ENCODE measurements at regions not wholly inside any gene's neighbourhood (a gene's known extent, or its start where the extent isn't known, plus 50 kb on each side); places are given as distances from the start of the nearest gene placed in this dataset.
A peak's percentile ranks its signal among the peaks of the same experiment; 100 is the strongest.

DNA sequence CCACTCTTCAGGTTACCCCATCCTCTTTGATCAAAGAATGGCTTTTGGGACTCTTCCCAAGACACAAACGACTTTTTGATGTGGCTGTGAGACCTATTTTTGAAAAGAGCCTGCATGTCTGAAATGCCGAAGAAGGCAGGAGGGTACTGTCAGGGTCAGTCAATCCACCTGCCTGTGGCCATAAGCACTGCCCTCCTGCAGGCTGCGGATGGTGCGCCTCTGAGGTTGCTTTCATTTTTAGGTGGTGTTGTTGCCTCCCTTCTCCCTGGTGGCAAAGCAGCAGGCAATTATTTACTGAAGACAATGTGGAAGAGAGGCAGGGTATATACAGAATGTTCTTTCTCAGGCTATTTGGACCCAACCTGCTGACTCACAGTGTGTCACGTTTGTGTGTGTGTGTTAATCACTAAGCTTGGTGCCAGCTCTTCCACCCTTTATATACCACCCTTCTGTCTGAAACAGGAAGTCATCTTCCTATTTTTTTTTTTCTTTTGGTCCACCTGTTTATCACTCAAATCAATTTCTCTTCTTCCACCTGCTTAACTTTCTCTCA lies 1421.2 kb upstream of the CELF2 start:
- DNase-seq: no peak

DNA sequence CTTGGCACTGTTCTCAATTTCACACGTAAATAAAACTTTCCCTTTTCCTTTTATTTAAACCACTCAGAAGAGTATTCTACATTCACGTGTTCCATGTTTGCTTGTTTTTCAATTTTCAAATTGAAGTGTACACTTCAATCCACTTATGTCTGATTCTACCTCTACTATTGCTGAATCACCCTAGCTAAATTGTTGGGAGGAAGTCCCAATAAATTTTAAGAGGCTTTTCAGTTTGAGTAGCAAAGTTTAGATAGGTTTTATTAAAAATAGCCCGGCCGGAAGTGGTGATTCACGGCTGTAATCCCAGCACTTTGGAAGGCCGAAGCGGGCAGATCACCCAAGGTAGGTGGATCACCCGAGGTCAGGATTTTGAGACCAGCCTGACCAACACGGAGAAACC lies 1414.7 kb upstream of the CELF2 start:
- DNase-seq: no peak

DNA sequence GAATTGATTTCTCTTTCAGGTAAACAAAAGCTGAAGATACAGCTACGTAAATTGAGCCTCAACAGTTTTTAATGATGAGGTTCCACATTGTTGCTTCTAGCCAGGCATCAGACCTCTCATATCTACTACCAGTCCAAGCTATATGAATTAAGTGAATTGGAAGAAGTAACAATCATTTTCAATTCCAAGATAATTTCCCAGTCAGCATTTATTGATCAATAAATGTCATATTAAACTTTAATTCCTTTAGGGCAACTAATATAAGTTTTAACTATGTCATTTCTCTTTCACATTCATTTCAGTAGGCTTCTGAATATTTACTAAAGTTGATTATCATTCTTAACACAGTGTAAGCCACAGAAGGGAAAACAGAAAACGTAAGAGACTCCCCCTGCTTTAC lies 1413.7 kb upstream of the CELF2 start:
- no peak for DNase-seq

DNA sequence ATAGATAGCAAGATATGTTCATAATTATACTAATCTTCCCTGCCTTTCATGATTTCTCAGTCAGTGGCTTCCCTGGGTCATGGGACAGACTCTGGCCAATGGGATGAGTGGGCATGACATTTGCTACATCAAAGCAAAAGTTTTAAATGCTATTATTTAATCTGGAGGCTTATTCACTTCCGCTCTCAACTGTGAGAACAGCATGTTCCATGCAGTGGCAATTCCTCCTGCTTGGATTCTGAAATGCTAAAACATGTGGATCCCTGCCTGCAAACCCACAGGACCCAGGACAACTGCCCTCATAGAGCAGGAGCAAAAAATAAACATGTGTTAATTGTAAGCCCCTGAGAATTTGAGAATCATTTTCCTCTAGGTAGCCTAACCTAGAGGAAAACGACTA lies 1412.4 kb upstream of the CELF2 start:
- no peak for DNase-seq

DNA sequence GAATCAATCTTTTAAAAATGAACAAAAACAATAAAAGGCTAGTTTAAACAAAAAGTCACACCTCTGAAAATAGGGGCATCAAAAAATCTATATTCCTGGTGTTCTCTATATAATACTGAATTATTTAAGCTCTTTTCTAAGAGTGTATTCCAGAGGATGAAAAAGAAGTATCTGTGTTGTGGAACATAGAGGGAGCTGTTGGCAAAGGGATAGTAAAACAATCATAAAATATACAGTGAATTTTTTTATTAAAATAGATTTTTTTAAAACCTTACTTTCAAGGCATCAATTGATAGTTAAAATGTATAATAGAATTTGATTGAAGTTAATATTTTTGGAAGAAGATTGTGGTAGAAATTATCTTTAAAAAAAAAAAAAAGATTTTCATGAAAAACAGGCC lies 1409.1 kb upstream of the CELF2 start:
- no peak for DNase-seq

DNA sequence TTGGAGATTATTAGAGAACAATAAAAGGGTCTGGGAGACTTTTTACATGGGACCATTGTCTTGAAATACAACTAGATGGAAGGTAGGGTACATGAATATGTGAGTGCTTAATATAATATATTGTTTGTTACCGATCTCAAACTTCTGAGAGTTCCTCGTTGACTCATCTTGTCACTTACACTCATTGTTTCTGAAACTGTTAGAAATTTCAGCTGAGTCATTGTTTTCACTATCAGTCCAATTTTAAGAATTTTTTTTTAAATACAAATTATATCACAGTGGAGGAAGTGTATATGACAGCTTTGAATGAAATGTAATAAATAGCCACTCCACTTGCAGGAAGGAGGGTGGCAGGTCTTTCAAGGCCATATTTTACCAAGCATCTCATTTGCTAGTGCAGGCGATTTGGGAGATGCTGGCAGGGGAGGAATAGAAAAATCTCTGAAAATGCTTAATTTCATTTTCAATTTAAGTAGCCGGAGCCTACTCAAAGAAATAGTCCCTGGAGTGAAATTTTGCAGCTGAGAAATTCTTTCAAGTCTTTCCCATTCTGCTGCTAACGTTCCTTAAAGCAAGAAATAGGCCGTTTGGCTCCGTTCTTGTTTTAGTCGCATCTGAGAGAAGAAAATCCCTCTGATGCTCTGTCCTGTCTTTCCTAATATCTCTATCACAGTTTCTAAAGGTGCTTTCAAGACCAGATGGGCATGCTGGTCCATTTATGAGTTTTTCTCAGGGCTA lies 1404.2 kb upstream of the CELF2 start:
- peak in 1 of 5 experiments; percentile 55 for DNase-seq

DNA sequence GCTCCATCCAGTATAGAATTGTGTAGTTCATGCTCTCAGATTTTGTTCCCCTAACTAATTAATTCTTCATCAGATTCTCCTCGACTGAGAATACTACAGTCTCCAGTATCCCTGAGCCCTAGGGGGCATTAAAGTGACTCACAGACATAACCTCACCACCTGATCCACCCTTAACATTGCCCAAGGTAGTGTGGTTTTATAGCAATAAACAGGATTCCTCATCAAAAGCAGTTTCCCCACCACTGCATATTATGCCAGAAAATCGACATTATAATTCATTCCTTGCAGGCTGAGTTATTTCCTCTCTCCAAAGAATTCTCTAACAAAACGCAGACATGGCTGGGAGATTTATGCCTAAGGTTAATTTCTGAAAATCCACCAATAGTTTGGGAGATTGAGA lies 1402.5 kb upstream of the CELF2 start:
- DNase-seq: no peak

DNA sequence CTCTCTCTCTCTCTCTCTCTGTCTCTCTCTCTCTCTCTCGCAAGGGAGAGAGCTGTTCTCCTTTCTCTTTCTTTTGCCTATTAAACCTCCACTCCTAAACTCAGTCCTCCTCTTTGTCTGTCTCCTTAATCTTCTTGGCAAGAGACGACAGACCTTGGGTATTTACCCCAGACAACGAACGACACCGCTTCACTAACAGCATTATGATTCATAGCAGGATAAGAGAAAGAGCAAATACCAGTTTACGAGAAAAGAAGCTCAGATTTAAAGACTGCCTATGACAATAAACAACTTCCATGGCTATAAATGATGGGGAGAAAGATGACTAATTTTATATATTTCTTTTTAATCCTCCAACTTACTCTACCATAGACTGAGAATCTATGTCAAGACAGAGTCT lies 1396.5 kb upstream of the CELF2 start:
- DNase-seq: no peak

DNA sequence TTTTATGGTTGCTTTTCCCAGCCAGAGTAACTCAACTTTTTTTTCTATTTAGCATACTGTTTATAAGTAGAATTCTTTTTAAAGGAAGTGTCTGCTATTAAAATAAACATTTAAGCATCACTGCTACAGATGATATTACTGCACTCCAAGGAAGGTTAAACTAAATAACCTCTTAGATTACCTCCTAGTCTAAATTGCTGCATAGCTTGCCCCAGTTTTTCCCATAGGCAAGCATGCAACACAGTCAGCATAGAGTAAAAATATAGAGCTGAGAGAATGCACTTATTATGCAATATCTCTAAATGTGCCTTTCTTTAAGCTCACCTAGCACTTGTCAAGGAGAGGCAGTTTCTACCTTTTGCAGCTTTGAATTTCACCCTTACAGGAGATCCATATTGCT lies 1392.4 kb upstream of the CELF2 start:
- no peak for DNase-seq

DNA sequence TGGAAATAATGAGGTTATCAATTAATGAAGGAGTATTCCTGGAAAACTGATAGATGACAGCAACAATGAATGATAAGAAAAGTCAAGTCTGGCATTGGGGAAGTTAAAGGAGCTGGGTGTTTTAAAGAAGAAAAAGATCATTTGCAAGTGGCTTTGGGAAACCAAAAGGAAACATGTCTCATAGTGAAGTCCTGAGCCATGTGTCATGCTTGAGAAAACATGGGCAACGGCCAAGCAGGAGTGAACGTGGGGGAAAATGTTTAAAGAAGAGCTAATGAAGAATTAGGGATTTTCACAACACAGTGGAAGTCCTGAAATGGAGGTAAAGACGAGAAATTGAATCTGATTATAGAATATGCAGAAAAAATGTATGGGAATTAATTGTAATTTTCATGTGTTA lies 1383.2 kb upstream of the CELF2 start:
- DNase-seq: no peak

DNA sequence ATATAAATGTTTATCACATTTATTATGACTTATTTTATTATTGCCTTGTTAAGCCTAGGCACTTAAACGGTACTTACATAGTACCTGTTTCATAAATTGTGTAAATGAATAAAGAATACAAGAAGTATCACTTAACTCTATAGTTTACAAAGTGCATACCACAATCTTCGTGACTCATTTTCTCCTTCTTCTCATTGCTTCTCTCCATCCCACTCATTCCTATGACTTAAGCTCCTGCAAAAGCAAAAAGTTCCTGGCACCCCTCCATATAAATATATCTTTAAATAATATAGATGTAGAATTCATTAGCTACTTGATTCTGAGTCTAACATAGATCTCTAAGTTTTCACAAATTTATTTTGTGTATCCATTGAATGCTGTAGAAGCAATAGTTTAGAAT lies 1382.0 kb upstream of the CELF2 start:
- no peak for DNase-seq

DNA sequence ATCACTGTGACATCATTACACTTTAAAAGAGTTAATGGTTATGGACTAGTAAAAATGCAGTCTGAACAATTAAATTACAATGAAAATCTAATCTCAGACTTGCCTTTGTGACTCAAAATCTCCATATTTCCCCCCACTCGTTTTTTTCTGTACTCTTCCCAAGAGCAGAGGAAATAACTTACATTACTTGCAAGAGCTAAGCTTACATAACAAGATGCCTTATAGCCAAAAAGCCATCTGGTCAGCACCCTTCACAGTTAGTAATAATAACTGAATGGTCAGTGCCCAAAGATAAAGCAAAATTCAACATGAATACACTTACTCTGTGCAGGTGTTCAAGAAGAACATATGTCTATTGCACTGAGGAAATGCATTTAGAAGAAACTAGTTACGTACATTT lies 1381.5 kb upstream of the CELF2 start:
- no peak for DNase-seq

DNA sequence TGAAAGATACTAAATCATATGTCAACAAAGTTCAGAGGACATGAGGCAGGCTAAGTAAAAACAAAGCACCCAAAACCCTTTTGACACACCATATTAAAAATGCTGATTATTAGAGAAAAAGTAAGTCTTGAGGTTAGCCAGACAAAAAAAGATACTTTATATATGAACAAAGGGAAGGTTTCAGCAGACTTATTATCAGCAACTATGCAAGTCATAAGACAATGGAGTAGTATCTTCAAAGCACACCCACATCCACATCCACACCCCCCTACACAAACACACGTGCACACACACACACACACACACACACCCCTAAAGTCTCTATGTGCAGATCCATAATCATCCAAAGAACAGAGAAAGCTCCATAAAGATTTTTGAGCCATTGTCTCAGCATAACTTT lies 1373.9 kb upstream of the CELF2 start:
- DNase-seq: no peak

DNA sequence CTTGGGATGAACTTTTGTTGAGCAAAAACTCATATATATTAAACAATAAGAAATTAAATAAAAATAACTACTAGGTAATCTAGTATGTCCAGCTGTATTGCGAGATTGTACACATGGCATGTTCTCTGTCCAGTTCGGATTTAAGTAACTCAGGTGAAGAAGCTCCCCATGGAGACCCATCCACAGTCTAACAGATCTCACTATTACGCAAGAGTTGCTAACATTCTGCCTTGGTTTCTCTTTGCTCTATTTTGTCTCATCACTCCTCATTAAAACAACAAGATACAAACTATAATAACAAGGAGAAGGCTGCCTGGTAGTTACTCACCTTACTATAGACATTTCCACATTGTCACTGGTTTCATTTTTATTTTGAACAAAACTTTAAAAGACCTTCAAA lies 1372.3 kb upstream of the CELF2 start:
- DNase-seq: no peak

DNA sequence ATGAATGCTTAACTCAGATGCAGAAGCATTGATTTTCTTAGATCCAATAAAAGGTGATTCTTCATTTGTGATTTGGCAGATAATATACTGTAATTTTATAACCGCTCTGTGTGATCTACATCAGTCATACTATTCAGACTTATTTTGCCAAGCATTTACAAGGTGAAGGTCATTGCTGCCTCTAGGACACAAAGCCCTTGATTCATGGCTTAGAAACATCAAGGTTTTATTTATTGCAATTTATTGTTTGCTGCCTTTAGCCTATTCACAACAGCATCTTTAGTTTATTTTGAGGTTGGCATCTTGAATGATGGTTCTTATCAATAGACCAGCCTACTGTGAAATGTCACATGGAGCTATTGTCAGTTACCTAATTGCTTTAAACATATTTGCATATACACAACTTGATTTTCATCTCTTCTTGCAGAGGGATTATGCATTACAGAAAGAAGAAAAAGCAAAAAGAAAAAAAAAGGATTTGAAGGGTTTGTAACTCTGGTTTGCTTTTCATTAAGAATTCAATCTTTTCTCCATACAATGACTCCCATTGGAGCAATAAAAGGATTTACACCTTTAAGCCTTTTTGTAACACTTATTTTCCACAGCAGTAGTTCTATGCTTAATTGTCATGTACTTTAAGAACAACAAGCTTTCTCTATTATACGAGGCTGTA lies 1371.6 kb upstream of the CELF2 start:
- no peak for DNase-seq

DNA sequence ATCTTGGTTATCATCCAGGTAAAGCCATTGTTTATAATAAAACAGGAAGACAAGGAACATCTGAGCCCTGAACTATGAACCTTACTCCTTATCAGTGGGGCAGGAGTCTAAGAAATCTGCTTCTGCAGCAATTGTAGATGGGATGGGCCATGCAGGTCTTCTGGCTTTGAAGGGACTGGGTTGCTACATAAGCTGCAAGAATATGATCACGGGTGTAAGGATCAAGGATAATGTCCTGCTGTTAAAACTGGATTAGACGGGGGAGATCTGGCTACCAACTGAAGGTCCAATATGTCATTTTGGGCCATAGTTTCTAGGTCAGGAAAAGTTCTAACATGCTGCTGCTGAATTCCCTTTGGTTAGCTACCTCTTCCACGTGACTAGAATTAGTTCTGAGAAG lies 1363.4 kb upstream of the CELF2 start:
- no peak for DNase-seq

DNA sequence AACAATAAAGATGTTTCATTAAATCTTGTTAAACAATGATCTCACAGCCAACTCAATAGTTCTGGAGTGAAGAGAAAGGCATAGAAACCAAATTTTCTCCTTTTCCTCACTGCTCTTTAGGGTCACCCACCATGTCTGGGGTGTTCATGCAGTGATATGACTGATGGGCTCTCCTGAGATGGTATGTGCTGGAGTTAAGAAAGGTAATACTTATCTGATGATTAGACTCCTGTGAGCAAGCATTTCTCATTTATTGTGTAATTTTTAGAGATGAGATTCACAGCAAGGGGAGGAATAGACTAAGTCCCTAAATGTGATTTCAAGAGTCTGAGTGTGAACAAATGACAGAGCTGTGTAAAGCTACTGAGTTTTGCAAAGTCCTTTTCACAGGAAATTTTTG lies 1361.3 kb upstream of the CELF2 start:
- no peak for DNase-seq

DNA sequence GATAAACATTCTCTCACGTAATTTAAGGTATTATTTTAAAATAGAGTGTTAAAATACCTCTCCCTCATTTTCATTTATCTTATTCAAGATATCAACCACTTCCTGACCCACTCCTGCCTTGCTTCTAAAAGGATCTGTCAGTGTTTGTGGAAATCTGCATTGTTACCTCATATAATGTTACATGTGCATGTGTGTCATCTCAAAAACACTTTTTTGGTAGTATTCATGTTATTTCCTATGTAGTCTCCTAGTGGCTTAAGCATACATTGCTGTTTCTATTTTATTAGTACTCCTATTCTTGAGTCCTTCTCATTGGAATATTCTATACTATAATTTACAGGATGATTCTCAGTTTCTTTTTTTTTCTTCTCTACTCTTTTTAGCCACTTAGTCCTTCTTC lies 1360.7 kb upstream of the CELF2 start:
- no peak for DNase-seq

DNA sequence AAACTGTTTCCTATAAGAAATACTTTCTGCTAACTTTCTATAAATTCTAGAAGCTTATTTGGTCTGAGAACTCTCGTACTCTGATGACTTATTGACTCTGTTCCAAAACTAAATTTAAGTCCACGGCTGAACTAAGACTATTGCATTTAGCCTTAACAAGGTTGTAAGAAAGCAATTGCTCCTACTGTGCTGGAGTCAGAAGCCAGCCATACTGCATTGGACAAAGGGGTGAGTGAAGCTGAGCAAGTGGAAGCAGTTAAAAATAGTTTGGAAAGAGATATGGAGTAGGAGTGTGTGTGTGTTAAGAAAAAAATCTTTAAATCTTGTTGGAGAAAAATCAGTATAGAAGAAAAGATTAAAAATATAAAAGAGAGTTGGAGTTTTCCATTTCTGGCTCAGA lies 1360.1 kb upstream of the CELF2 start:
- DNase-seq: no peak

DNA sequence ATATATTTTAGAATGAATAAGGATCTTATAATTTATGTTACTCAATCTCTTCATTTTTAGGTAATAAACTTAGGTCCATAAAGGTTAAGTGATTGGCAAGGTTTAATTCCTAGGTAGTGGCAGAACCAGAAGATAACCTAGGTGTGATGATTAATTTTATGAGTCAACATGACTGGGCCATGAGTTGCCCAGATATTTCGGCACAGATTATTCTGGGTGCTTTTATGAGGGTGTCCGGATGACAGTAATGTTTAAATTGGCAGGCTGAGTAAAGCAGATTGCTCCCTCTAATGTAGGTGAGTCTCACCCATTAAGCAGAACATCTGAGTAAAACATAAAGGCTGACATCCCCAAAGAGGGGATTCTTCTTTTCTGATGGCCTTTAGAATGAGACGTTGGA lies 1349.3 kb upstream of the CELF2 start:
- no peak for DNase-seq

DNA sequence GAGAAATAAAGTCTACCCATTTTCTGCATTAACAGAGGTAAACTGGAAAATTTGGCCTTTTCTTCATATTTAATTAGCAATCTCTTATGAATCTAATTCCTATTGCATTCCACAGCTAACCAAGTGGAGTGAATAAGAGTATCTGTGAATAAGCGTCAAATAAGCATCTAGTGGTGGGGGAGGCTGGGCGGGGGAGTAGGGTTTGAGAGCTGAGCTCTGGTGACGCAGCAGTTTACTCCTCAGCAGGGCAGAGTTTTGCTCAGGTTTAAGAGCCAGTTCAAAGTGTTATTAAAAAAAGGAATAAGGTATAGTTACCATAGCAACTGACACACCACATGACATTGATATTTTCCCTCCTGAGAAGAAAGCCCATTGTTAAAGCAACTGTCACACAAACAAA lies 1346.8 kb upstream of the CELF2 start:
- DNase-seq: no peak

DNA sequence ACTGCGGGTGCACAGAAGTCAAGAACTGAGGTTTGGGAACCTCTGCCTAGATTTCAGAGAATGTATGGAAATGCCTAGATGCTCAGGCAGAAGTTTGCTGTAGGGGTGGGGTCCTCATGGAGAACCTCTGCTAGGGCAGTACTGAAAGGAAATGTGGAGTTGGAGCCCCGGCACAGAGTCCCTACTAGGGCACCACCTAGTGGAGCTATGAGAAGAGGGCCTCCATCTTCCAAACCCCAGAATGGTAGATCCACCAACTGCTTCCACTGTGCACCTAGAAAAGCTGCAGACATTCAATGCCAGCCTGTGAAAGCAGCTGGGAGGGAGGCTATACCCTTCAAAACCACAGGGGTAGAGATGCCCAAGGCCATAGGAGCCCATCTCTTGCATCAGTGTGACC lies 1336.0 kb upstream of the CELF2 start:
- peak in 1 of 5 experiments; percentile 2 for DNase-seq

DNA sequence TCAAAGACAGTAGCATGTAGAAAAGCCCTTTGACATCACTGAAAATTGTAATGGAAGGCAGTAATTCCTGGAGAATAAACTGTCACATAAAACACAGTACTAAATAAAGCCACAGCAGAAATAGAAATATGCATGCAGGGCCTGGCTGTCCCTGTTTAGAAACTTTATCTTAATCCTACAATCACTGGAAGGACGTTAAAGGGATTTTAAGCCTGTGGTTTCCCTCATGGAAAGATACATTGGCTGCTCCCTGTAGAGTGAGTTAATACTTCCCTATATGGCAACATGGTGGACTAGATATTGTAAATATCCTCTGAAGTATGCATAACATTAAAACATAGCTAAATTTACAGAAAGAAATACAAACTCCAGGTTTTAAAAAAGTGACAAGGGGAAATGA lies 1334.9 kb upstream of the CELF2 start:
- DNase-seq: no peak

DNA sequence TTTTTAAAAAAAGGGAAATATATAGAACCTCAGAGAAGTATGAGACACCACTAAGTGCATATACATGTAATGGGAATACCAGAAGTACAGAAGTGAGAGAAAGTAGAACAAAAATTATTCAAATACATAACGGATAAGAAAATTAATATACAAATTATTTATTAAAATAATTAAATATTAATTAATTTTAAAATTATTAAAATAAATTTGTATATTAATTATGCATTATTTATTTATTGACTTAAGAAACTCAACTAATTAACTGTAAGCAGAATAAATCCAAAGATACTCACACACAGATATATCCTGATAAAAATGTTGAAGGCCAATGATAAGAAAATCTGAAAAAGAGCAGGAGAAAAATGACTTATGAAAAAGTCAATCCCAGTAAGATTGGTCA lies 1333.5 kb upstream of the CELF2 start:
- DNase-seq: no peak

DNA sequence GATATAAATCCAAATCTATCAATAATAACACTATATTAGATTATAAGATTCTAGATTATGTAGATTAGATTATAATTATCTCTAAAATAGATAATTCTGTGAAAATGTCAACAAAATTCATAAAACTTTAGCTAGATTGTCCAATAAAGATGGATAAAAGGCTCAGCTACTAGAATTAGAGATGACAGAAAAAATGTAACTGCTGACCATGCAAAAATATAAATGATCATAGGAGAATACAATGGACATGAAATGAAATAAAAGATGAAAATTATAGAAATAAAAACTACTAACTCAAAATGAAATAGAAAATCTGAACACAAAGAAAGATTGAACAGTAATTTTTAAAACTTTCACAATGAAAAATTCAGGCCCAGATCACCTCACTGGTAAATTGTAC lies 1332.1 kb upstream of the CELF2 start:
- no peak for DNase-seq

Measured in T-helper 2 cell (primary cell).